ENCODE measurements at regions not wholly inside any gene's neighbourhood (a gene's known extent, or its start where the extent isn't known, plus 50 kb on each side); places are given as distances from the start of the nearest gene placed in this dataset.

GRCh38 chr10:124197371-124198124 lies 104.2 kb upstream of the CHST15 start:
- no peak overlapping the region for H4K91ac ChIP-seq (ENCODE audit: low read depth, low read length, poor library complexity)
- H3K9me3 ChIP-seq (replicated peaks in 1 of 2; ENCODE audit: control insufficient read depth in 2 of 2, insufficient read depth in 1 of 2, low read depth in 1 of 2, low read length in 2 of 2), result no peaks in the 10 kb centered on the region
- H3K18ac ChIP-seq (ENCODE audit: low read length), result peak overlapping the region; percentile 38
- no peak for DNase-seq (ENCODE audit: low spot score)
- no peak overlapping the region for H4K8ac ChIP-seq (ENCODE audit: low read depth, low read length)
- H3K23ac ChIP-seq (ENCODE audit: low read depth, low read length, poor library complexity), result no peak overlapping the region
- no peaks in the 10 kb centered on the region for H3K27me3 ChIP-seq (ENCODE audit: control insufficient read depth in 3 of 3, insufficient read depth in 3 of 3, low read depth in 1 of 3, low read length in 3 of 3)
- peak overlapping the region; percentile 85 for H2AFZ ChIP-seq (ENCODE audit: low read length)
- no peaks in the 10 kb centered on the region for H3K79me1 ChIP-seq (ENCODE audit: low read depth, low read length)
- H3K36me3 ChIP-seq (replicated peaks in 1 of 2; ENCODE audit: control insufficient read depth in 2 of 2, insufficient read depth in 2 of 2, low read length in 2 of 2), result no peaks in the 10 kb centered on the region
- no peak overlapping the region for H2AK5ac ChIP-seq (ENCODE audit: low read depth, low read length)
- H2BK12ac ChIP-seq (ENCODE audit: low read length), result no peak overlapping the region
- no CpG with 5 or more reads among the region's 25 CpGs for WGBS, 2 donors (ENCODE audit: extremely low coverage in 2 of 2, insufficient read length in 2 of 2, insufficient replicate concordance in 1 of 2)
- H2BK120ac ChIP-seq (ENCODE audit: low read depth, low read length), result no peak overlapping the region
- H2BK5ac ChIP-seq (ENCODE audit: low read length), result no peak overlapping the region
- no peak overlapping the region for H3K9ac ChIP-seq (ENCODE audit: low read depth, low read length, poor library complexity)
- no peak overlapping the region for H3K27ac ChIP-seq (replicated peaks; ENCODE audit: low read length)
- H3K4me2 ChIP-seq (ENCODE audit: insufficient read depth, low read length, poor library complexity, severe bottlenecking), result no peak overlapping the region
- H2BK15ac ChIP-seq (ENCODE audit: low read length), result no peak overlapping the region
- H3K4me3 ChIP-seq (ENCODE audit: low read length in 2 of 2), result no peak overlapping the region
- peaks cover 5 to 11% of the 10 kb centered on the region in 2 donors for H3K4me1 ChIP-seq (ENCODE audit: control insufficient read depth in 2 of 2, insufficient read depth in 1 of 2, low read depth in 1 of 2, low read length in 2 of 2)
- H3K14ac ChIP-seq (ENCODE audit: low read length), result no peak overlapping the region
- no peak overlapping the region for H3K4ac ChIP-seq (ENCODE audit: low read length)

GRCh38 chr10:124196659-124197058 lies 103.3 kb upstream of the CHST15 start:
- Histone ChIP-seq H3K4me1 (ENCODE audit: control insufficient read depth in 2 of 2, insufficient read depth in 1 of 2, low read depth in 1 of 2, low read length in 2 of 2) (peaks cover 5 to 11% of the 10 kb centered on the region in 2 donors), H3K27ac (replicated peaks; ENCODE audit: low read length) (no peak overlapping the region), H3K4ac (ENCODE audit: low read length) (no peak overlapping the region), H3K23ac (ENCODE audit: low read depth, low read length, poor library complexity) (no peak overlapping the region), H3K79me1 (ENCODE audit: low read depth, low read length) (no peaks in the 10 kb centered on the region), H2BK5ac (ENCODE audit: low read length) (no peak overlapping the region), H2AFZ (ENCODE audit: low read length) (peak overlapping the region; percentile 85), H3K36me3 (replicated peaks in 1 of 2; ENCODE audit: control insufficient read depth in 2 of 2, insufficient read depth in 2 of 2, low read length in 2 of 2) (no peaks in the 10 kb centered on the region), H3K4me3 (ENCODE audit: low read length in 2 of 2) (no peak overlapping the region), H2BK15ac (ENCODE audit: low read length) (no peak overlapping the region), H2AK5ac (ENCODE audit: low read depth, low read length) (peak overlapping the region; percentile 13), H2BK120ac (ENCODE audit: low read depth, low read length) (no peak overlapping the region), H3K9me3 (replicated peaks in 1 of 2; ENCODE audit: control insufficient read depth in 2 of 2, insufficient read depth in 1 of 2, low read depth in 1 of 2, low read length in 2 of 2) (no peaks in the 10 kb centered on the region), H3K18ac (ENCODE audit: low read length) (no peak overlapping the region), H3K14ac (ENCODE audit: low read length) (no peak overlapping the region), H2BK12ac (ENCODE audit: low read length) (no peak overlapping the region), H3K4me2 (ENCODE audit: insufficient read depth, low read length, poor library complexity, severe bottlenecking) (no peak overlapping the region), H4K8ac (ENCODE audit: low read depth, low read length) (no peak overlapping the region), H4K91ac (ENCODE audit: low read depth, low read length, poor library complexity) (no peak overlapping the region), H3K9ac (ENCODE audit: low read depth, low read length, poor library complexity) (no peak overlapping the region), H3K27me3 (ENCODE audit: control insufficient read depth in 3 of 3, insufficient read depth in 3 of 3, low read depth in 1 of 3, low read length in 3 of 3) (no peaks in the 10 kb centered on the region)
- DNase-seq (ENCODE audit: low spot score), result no peak
- no CpG with 5 or more reads among the region's 5 CpGs for WGBS, 2 donors (ENCODE audit: extremely low coverage in 2 of 2, insufficient read length in 2 of 2, insufficient replicate concordance in 1 of 2)

DNA sequence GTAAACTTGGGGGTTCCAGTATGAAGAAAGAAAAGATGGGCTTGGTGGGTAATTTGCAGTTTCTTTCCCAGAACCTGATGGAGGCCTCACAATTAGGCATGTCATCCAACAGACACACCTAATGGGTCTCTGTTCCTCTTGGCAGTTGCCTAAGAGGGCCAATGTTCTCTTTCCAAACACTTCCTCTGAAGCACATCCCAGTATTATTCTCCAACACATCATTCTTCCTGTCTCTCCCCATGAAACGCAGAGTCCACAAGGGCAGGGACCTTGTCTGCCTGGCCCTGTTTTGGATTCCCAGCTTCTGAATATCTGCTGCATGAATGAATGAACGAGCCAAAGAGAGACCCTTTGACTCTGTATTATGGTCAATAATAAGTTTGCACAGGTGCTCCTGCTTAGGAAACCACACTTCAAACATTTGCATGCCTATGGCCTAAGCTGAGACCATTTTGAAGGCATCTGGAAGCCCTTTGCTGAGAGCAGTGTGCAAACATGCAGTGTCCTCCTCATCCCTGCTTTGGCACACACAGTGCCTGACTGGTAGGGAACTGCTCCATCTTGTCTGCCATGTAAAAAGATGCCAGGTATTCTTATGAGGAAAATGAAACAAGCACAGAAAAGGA lies 100.9 kb upstream of the CHST15 start:
- H4K91ac ChIP-seq (ENCODE audit: low read depth, low read length, poor library complexity), result no peak overlapping the region
- no peak overlapping the region for H3K14ac ChIP-seq (ENCODE audit: low read length)
- no peak overlapping the region for H2BK15ac ChIP-seq (ENCODE audit: low read length)
- no peaks in the 10 kb centered on the region for H3K9me3 ChIP-seq (replicated peaks in 1 of 2; ENCODE audit: control insufficient read depth in 2 of 2, insufficient read depth in 1 of 2, low read depth in 1 of 2, low read length in 2 of 2)
- H2BK12ac ChIP-seq (ENCODE audit: low read length), result no peak overlapping the region
- no peak overlapping the region for H2AFZ ChIP-seq (ENCODE audit: low read length)
- no peak overlapping the region for H3K4me2 ChIP-seq (ENCODE audit: insufficient read depth, low read length, poor library complexity, severe bottlenecking)
- no peak overlapping the region for H2BK5ac ChIP-seq (ENCODE audit: low read length)
- H3K36me3 ChIP-seq (replicated peaks in 1 of 2; ENCODE audit: control insufficient read depth in 2 of 2, insufficient read depth in 2 of 2, low read length in 2 of 2), result no peaks in the 10 kb centered on the region
- no peak overlapping the region for H3K18ac ChIP-seq (ENCODE audit: low read length)
- no peaks in the 10 kb centered on the region for H3K79me1 ChIP-seq (ENCODE audit: low read depth, low read length)
- H4K8ac ChIP-seq (ENCODE audit: low read depth, low read length), result no peak overlapping the region
- WGBS, 2 donors (ENCODE audit: extremely low coverage in 2 of 2, insufficient read length in 2 of 2, insufficient replicate concordance in 1 of 2), result no CpG with 5 or more reads among the region's 2 CpGs
- no peak overlapping the region for H3K4ac ChIP-seq (ENCODE audit: low read length)
- no peaks in the 10 kb centered on the region for H3K27me3 ChIP-seq (ENCODE audit: control insufficient read depth in 3 of 3, insufficient read depth in 3 of 3, low read depth in 1 of 3, low read length in 3 of 3)
- peaks cover 5 to 11% of the 10 kb centered on the region in 2 donors for H3K4me1 ChIP-seq (ENCODE audit: control insufficient read depth in 2 of 2, insufficient read depth in 1 of 2, low read depth in 1 of 2, low read length in 2 of 2)
- no peak for DNase-seq (ENCODE audit: low spot score)
- H2AK5ac ChIP-seq (ENCODE audit: low read depth, low read length), result no peak overlapping the region
- no peak overlapping the region for H3K9ac ChIP-seq (ENCODE audit: low read depth, low read length, poor library complexity)
- no peak overlapping the region for H2BK120ac ChIP-seq (ENCODE audit: low read depth, low read length)
- H3K27ac ChIP-seq (replicated peaks; ENCODE audit: low read length), result no peak overlapping the region
- H3K23ac ChIP-seq (ENCODE audit: low read depth, low read length, poor library complexity), result no peak overlapping the region
- no peak overlapping the region for H3K4me3 ChIP-seq (ENCODE audit: low read length in 2 of 2)

- no peak overlapping the region for H2BK120ac ChIP-seq (ENCODE audit: low read depth, low read length)
- H3K4me1 ChIP-seq (ENCODE audit: control insufficient read depth in 2 of 2, insufficient read depth in 1 of 2, low read depth in 1 of 2, low read length in 2 of 2), result peaks cover 5 to 11% of the 10 kb centered on the region in 2 donors
- no peak overlapping the region for H3K4ac ChIP-seq (ENCODE audit: low read length)
- WGBS, 2 donors (ENCODE audit: extremely low coverage in 2 of 2, insufficient read length in 2 of 2, insufficient replicate concordance in 1 of 2), result no CpG with 5 or more reads among the region's 8 CpGs
- no peak overlapping the region for H3K18ac ChIP-seq (ENCODE audit: low read length)
- H3K4me2 ChIP-seq (ENCODE audit: insufficient read depth, low read length, poor library complexity, severe bottlenecking), result no peak overlapping the region
- DNase-seq (ENCODE audit: low spot score), result no peak
- no peak overlapping the region for H3K14ac ChIP-seq (ENCODE audit: low read length)
- no peak overlapping the region for H2BK12ac ChIP-seq (ENCODE audit: low read length)
- no peaks in the 10 kb centered on the region for H3K27me3 ChIP-seq (ENCODE audit: control insufficient read depth in 3 of 3, insufficient read depth in 3 of 3, low read depth in 1 of 3, low read length in 3 of 3)
- no peak overlapping the region for H3K4me3 ChIP-seq (ENCODE audit: low read length in 2 of 2)
- no peak overlapping the region for H2AK5ac ChIP-seq (ENCODE audit: low read depth, low read length)
- no peak overlapping the region for H2AFZ ChIP-seq (ENCODE audit: low read length)
- H3K79me1 ChIP-seq (ENCODE audit: low read depth, low read length), result no peaks in the 10 kb centered on the region
- H3K36me3 ChIP-seq (replicated peaks in 1 of 2; ENCODE audit: control insufficient read depth in 2 of 2, insufficient read depth in 2 of 2, low read length in 2 of 2), result no peaks in the 10 kb centered on the region
- no peak overlapping the region for H2BK15ac ChIP-seq (ENCODE audit: low read length)
- H3K23ac ChIP-seq (ENCODE audit: low read depth, low read length, poor library complexity), result no peak overlapping the region
- no peak overlapping the region for H4K8ac ChIP-seq (ENCODE audit: low read depth, low read length)
- H3K9me3 ChIP-seq (replicated peaks in 1 of 2; ENCODE audit: control insufficient read depth in 2 of 2, insufficient read depth in 1 of 2, low read depth in 1 of 2, low read length in 2 of 2), result no peaks in the 10 kb centered on the region
- H3K27ac ChIP-seq (replicated peaks; ENCODE audit: low read length), result no peak overlapping the region
- no peak overlapping the region for H3K9ac ChIP-seq (ENCODE audit: low read depth, low read length, poor library complexity)
- no peak overlapping the region for H4K91ac ChIP-seq (ENCODE audit: low read depth, low read length, poor library complexity)
- H2BK5ac ChIP-seq (ENCODE audit: low read length), result no peak overlapping the region
These were observed 99.9 kb upstream of the CHST15 start for GRCh38 chr10:124193309-124193696.

Data from neuronal stem cell (in vitro differentiated cells).